ENCODE measurements at regions not wholly inside any gene's neighbourhood (a gene's known extent, or its start where the extent isn't known, plus 50 kb on each side); places are given as distances from the start of the nearest gene placed in this dataset.

DNA sequence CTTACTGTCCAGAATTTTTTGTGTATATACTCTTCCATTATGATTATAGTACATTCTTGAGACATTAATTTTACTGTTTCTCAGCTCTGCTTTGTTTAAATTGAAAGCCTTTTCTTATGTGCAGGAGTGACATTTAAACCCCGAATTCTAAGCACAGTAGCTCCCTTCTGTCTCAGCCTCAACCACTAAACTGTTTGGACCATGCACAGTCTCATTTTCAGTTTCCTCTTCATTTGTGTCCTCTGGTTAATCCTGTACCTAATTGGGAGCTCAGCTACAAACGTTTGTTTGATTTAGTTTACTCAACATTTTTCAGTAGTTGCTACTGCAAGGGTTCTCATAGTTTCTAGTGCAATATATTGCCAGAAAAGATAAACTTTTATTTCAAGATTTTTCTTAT, 206.3 kb downstream of the SLITRK5 start:
- TF ChIP-seq ZNF274 (IDR thresholded peaks at IDR 0.05; ENCODE audit: low read depth, low read length) (no peak), SUZ12 (IDR thresholded peaks at IDR 0.05; ENCODE audit: extremely low read depth, insufficient read depth, insufficient read length) (no peak), YY1 (IDR thresholded peaks at IDR 0.05; ENCODE audit: insufficient read depth, insufficient read length) (no peak)
